ENCODE measurements at regions not wholly inside any gene's neighbourhood (a gene's known extent, or its start where the extent isn't known, plus 50 kb on each side); places are given as distances from the start of the nearest gene placed in this dataset.

GRCh38 chr18:55997151-55997561 is 409.2 kb upstream of the TCF4 start:
- no CpG with 5 or more reads among the region's 6 CpGs for WGBS, 2 experiments (ENCODE audit: extremely low coverage in 2 of 2, insufficient read length in 1 of 2)
- ChIA-PET CTCF (interaction anchor here (0.6 to 1.0 kb wide), 2 partner anchors 578 to 580 kb away, joined by 3 read pairs; no protein-coding TSS in a partner anchor), POLR2A (ENCODE audit: unreplicated experiment) (no interaction called here)
- no peaks in the 10 kb centered on the region for H3K27me3 ChIP-seq (ENCODE audit: control insufficient read depth, insufficient read depth, low read length)
- intact Hi-C loops (cut with micrococcal nuclease): no loop called here
- H2BK20ac ChIP-seq (ENCODE audit: low read depth, low read length): peak overlapping the region; percentile 36; the same call in 1 of the 2 replicates
- H3K4ac ChIP-seq (ENCODE audit: low read depth, low read length): peak overlapping the region; percentile 38; the same call in 1 of the 2 replicates
- H2AK5ac ChIP-seq (ENCODE audit: low read depth, low read length): no peak overlapping the region
- no peak overlapping the region for H3K56ac ChIP-seq (ENCODE audit: extremely low read depth, insufficient read depth, low read length)
- no TSS peak for BruUV-seq (replicated peaks)
- H2AK9ac ChIP-seq (replicated peaks; ENCODE audit: low read depth, low read length, poor library complexity): no peak overlapping the region
- H3K18ac ChIP-seq (ENCODE audit: low read depth, low read length): peak overlapping the region; percentile 36; the same call in 1 of the 2 replicates
- H3K4me2 ChIP-seq (ENCODE audit: low read depth, low read length): peak overlapping the region; percentile 39; the same call in 1 of the 2 replicates
- H3K9me3 ChIP-seq (ENCODE audit: control insufficient read depth, insufficient read depth, low read length): no peaks in the 10 kb centered on the region
- H2BK5ac ChIP-seq (ENCODE audit: low read depth, low read length, poor library complexity, severe bottlenecking): no peak overlapping the region
- dilution Hi-C loops (cut with HindIII; ENCODE audit: low sequenced_read_pairs, unreplicated experiment): no loop called here
- peak overlapping the region; percentile 9; the same call in 1 of the 2 replicates for H4K5ac ChIP-seq (ENCODE audit: low read depth, low read length)
- no peak for ATAC-seq (ENCODE audit: low read depth)
- H3K9me1 ChIP-seq (ENCODE audit: insufficient read depth, low read length): no peaks in the 10 kb centered on the region; the same call in 1 of the 2 replicates
- H3K23ac ChIP-seq (ENCODE audit: low read depth, low read length): no peak overlapping the region; the same call in 1 of the 2 replicates
- H4K8ac ChIP-seq (ENCODE audit: low read depth in 2 of 2, low read length in 2 of 2): peak overlapping the region in 1 of 2 experiments; percentile 58; a peak in 2 of 4 replicates
- in situ Hi-C loops (cut with MboI; ENCODE audit: low sequenced_read_pairs): no loop called here
- TF ChIP-seq FOS (IDR thresholded peaks at IDR 0.05; ENCODE audit: low read depth, low read length) (no peak), USF2 (IDR thresholded peaks at IDR 0.05; ENCODE audit: low read depth, low read length) (no peak), BHLHE40 (IDR thresholded peaks at IDR 0.05; ENCODE audit: low read depth, low read length) (no peak), CHD1 (IDR thresholded peaks at IDR 0.05; ENCODE audit: low read depth, low read length) (no peak), MAFK (IDR thresholded peaks at IDR 0.05; ENCODE audit: low read depth, low read length) (no peak), CEBPB (IDR thresholded peaks at IDR 0.05; ENCODE audit: low read depth, low read length) (no peak), RCOR1 (IDR thresholded peaks at IDR 0.05; ENCODE audit: insufficient replicate concordance, low read length) (no peak), POLR2A (IDR thresholded peaks at IDR 0.05; ENCODE audit: low read depth, low read length) (no peak), CTCF (conservative IDR thresholded peaks at IDR 0.05; ENCODE audit: low read depth, low read length) (no peak), MXI1 (IDR thresholded peaks at IDR 0.05; ENCODE audit: borderline replicate concordance, low read depth, low read length) (no peak)
- TF ChIP-seq, protein P1, sequence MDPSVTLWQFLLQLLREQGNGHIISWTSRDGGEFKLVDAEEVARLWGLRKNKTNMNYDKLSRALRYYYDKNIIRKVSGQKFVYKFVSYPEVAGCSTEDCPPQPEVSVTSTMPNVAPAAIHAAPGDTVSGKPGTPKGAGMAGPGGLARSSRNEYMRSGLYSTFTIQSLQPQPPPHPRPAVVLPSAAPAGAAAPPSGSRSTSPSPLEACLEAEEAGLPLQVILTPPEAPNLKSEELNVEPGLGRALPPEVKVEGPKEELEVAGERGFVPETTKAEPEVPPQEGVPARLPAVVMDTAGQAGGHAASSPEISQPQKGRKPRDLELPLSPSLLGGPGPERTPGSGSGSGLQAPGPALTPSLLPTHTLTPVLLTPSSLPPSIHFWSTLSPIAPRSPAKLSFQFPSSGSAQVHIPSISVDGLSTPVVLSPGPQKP (IDR thresholded peaks at IDR 0.05; ENCODE audit: borderline replicate concordance, low read depth, low read length): no peak
- H3K79me1 ChIP-seq (ENCODE audit: low read depth in 1 of 2, low read length in 2 of 2): no peaks in the 10 kb centered on the region
- no peak overlapping the region for H3K9ac ChIP-seq (ENCODE audit: low read depth, low read length)
- 0 out of 3 replicates have a peak overlapping the region, but pooled peaks have one; percentile 7 for H2BK15ac ChIP-seq (ENCODE audit: low read depth, low read length)
- no peaks in the 10 kb centered on the region for H4K20me1 ChIP-seq (ENCODE audit: insufficient read depth, low read length)
- H2BK120ac ChIP-seq (ENCODE audit: low read depth, low read length): peak overlapping the region; percentile 66
- H2AFZ ChIP-seq (replicated peaks; ENCODE audit: low read length, poor library complexity): peak overlapping the region; percentile 73
- peak overlapping the region; percentile 58 for H3K14ac ChIP-seq (replicated peaks; ENCODE audit: low read depth, low read length)
- H3K36me3 ChIP-seq (ENCODE audit: control insufficient read depth, insufficient read depth, low read length): no peaks in the 10 kb centered on the region
- H3K4me3 ChIP-seq (ENCODE audit: insufficient read depth, low read depth, low read length): no peak overlapping the region
- no peak for DNase-seq
- peaks cover 8% of the 10 kb centered on the region for H3K4me1 ChIP-seq (ENCODE audit: control insufficient read depth, insufficient read depth, low read length)
- H3K27ac ChIP-seq (ENCODE audit: insufficient read depth, low read length): no peak overlapping the region
- no peak overlapping the region; the same call in 1 of the 2 replicates for H4K91ac ChIP-seq (ENCODE audit: insufficient read depth, low read depth, low read length)

Measured in IMR-90 (cell line).